Activated CD8-positive, alpha-beta memory T cell treated with anti-CD3 and anti-CD28 coated beads, Interleukin-2, amount 10 ng/mL, durations not matched to agents 7 days and 5 days (primary cell): ENCODE measurements at regions not wholly inside any gene's neighbourhood (a gene's known extent, or its start where the extent isn't known, plus 50 kb on each side); places are given as distances from the start of the nearest gene placed in this dataset. TPM values are rescaled to one million over a fixed set of nuclear protein-coding genes. Genes with fewer than 3 reads are reported as not detected.
"Not testable (repeated sequence)": the region's sequence is repeated elsewhere in the genome, so short reads cannot be mapped to it uniquely, and the experiment has no call there.

Source experiments
- ATAC-seq: fragments of 150-1000 bp; cut with Tn5 transposase; one replicate; pipeline ENCODE4 v1.10.0; 2021; ENCODE audit warnings: moderate library complexity
- CTCF ChIA-PET: fragments of 350-600 bp; sonication (Branson Sonifier 250); formaldehyde crosslinking; loops from one replicate; lab custom pipeline; 2021; ENCODE audit warnings: antibody characterized with exemption; lab: Charles Lee
- DNase-seq: peaks from one replicate; pipeline ENCODE4 v3.0.0-alpha.2; 2020
- H3K27ac Mint-ChIP-seq: one replicate; pipeline ENCODE4 v1.8.0; 2021; ENCODE audit warnings: mild to moderate bottlenecking, mixed read lengths
- H3K27me3 Mint-ChIP-seq: one replicate; pipeline ENCODE4 v1.8.0; 2021; ENCODE audit warnings: mixed read lengths
- H3K36me3 Mint-ChIP-seq: one replicate; pipeline ENCODE4 v1.8.0; 2021; ENCODE audit warnings: mild to moderate bottlenecking, mixed read lengths
- H3K4me1 Mint-ChIP-seq: one replicate; pipeline ENCODE4 v1.8.0; 2021; ENCODE audit warnings: mixed read lengths
- H3K4me3 Mint-ChIP-seq: one replicate; pipeline ENCODE4 v1.8.0; 2021; ENCODE audit warnings: mild to moderate bottlenecking, moderate library complexity, mixed read lengths
- H3K9me3 Mint-ChIP-seq: one replicate; pipeline ENCODE4 v1.8.0; 2022; ENCODE audit warnings: low read depth, mixed read lengths
- microRNA-seq: library from miRNA; unstranded; fragments of <30 nt; microRNA quantifications from one replicate; pipeline ENCODE4 v1.2.0, GENCODE V29; 2022

- Mint-ChIP-seq H3K36me3 (no peaks in the 10 kb centered on the region), H3K4me1 (no peaks in the 10 kb centered on the region), H3K27me3 (no peaks in the 10 kb centered on the region), H3K9me3 (peaks cover 4% of the 10 kb centered on the region), H3K27ac (no peak overlapping the region), H3K4me3 (no peak overlapping the region)
- CTCF ChIA-PET: no interaction called here
- ATAC-seq (no peak), DNase-seq (no peak)
These were observed 79.2 kb upstream of the CDH2 start for GRCh38 chr18:28256166-28256565.

- no peaks in the 10 kb centered on the region for H3K36me3 Mint-ChIP-seq
- H3K9me3 Mint-ChIP-seq: peaks cover 5% of the 10 kb centered on the region
- H3K4me1 Mint-ChIP-seq: no peaks in the 10 kb centered on the region
- ATAC-seq: no peak
- no peaks in the 10 kb centered on the region for H3K27me3 Mint-ChIP-seq
- H3K27ac Mint-ChIP-seq: no peak overlapping the region
- DNase-seq: no peak
- no peak overlapping the region for H3K4me3 Mint-ChIP-seq
- CTCF ChIA-PET: no interaction called here
These were observed 71.7 kb upstream of the CDH2 start for GRCh38 chr18:28248653-28249052.

- ATAC-seq, H3K36me3 Mint-ChIP-seq, CTCF ChIA-PET, H3K27me3 Mint-ChIP-seq, H3K4me3 Mint-ChIP-seq, DNase-seq, H3K9me3 Mint-ChIP-seq, H3K4me1 Mint-ChIP-seq, H3K27ac Mint-ChIP-seq: not testable (repeated sequence)
These were observed 63.7 kb upstream of the CDH2 start for GRCh38 chr18:28240626-28241025.

- CTCF ChIA-PET: no interaction called here
- H3K27ac Mint-ChIP-seq: no peak overlapping the region
- no peaks in the 10 kb centered on the region for H3K36me3 Mint-ChIP-seq
- no peaks in the 10 kb centered on the region for H3K4me1 Mint-ChIP-seq
- H3K4me3 Mint-ChIP-seq: no peak overlapping the region
- H3K27me3 Mint-ChIP-seq: no peaks in the 10 kb centered on the region
- H3K9me3 Mint-ChIP-seq: peaks cover 10% of the 10 kb centered on the region
- DNase-seq (no peak), ATAC-seq (no peak)
These were observed 59.6 kb upstream of the CDH2 start for GRCh38 chr18:28236487-28236886.

Small RNAs in the stretch of these regions (microRNA-seq; reads per million reads assigned to microRNA genes)
- gene MIR302F: not detected
